Neural progenitor cell (in vitro differentiated cells): ENCODE measurements at regions not wholly inside any gene's neighbourhood (a gene's known extent, or its start where the extent isn't known, plus 50 kb on each side); places are given as distances from the start of the nearest gene placed in this dataset.

Source experiments
- DNase-seq: peaks from one replicate; pipeline ENCODE4 v3.0.0-alpha.2; 2016; ENCODE audit warnings: low spot score
- H2AFZ ChIP-seq: fragments of 200-600 bp; sonication (generic); replicated peaks from 2 replicates; pipeline ENCODE4 v1.6.1; 2016; ENCODE audit warnings: antibody characterized with exemption
- H3F3A ChIP-seq: fragments of 200-600 bp; sonication (generic); 2 replicates; pipeline ENCODE4 v1.6.1; 2016; ENCODE audit warnings: antibody characterized with exemption, low read depth
- H3K27ac ChIP-seq: fragments of 200-600 bp; sonication (generic); 2 replicates; pipeline ENCODE4 v1.5.1; 2016; ENCODE audit warnings: mild to moderate bottlenecking
- H3K27me3 ChIP-seq: fragments of 200-600 bp; sonication (generic); 2 replicates; pipeline ENCODE4 v1.6.1; 2016; ENCODE audit warnings: mild to moderate bottlenecking, moderate library complexity
- H3K36me3 ChIP-seq: fragments of 200-600 bp; sonication (generic); 2 replicates; pipeline ENCODE4 v1.5.1; 2016
- H3K4me1 ChIP-seq: fragments of 200-600 bp; sonication (generic); 2 replicates; pipeline ENCODE4 v1.6.1; 2016; ENCODE audit warnings: mixed run types
- H3K4me2 ChIP-seq: fragments of 200-600 bp; sonication (generic); 2 replicates; pipeline ENCODE4 v1.6.1; 2016
- H3K4me3 ChIP-seq: fragments of 200-600 bp; sonication (generic); 2 replicates; pipeline ENCODE4 v1.5.1; 2016
- H3K79me2 ChIP-seq: fragments of 200-600 bp; sonication (generic); 2 replicates; pipeline ENCODE4 v1.6.1; 2016; ENCODE audit warnings: low read depth
- H3K9ac ChIP-seq: fragments of 200-600 bp; sonication (generic); 2 replicates; pipeline ENCODE4 v1.6.1; 2016
- H3K9me3 ChIP-seq: fragments of 200-600 bp; sonication (generic); 2 replicates; pipeline ENCODE4 v1.5.1; 2016; ENCODE audit warnings: low read depth
- H4K20me1 ChIP-seq: fragments of 200-600 bp; sonication (generic); 2 replicates; pipeline ENCODE4 v1.6.1; 2016; ENCODE audit warnings: low read depth
- H3K27ac Mint-ChIP-seq: 3 replicates; pipeline ENCODE4 v1.8.0; 2021; ENCODE audit warnings: mixed read lengths
- H3K27me3 Mint-ChIP-seq: 2 replicates; pipeline ENCODE4 v1.8.0; 2022; ENCODE audit warnings: low read depth, mild to moderate bottlenecking, inconsistent platforms, moderate library complexity, mixed read lengths; ENCODE audit not compliant: insufficient read depth
- H3K36me3 Mint-ChIP-seq: 3 replicates; pipeline ENCODE4 v1.8.0; 2021; ENCODE audit warnings: mixed read lengths
- H3K4me1 Mint-ChIP-seq: 3 replicates; pipeline ENCODE4 v1.8.0; 2021; ENCODE audit warnings: mixed read lengths
- H3K4me3 Mint-ChIP-seq: 3 replicates; pipeline ENCODE4 v1.8.0; 2021; ENCODE audit warnings: mild to moderate bottlenecking, moderate library complexity, mixed read lengths
- H3K9me3 Mint-ChIP-seq: 3 replicates; pipeline ENCODE4 v1.8.0; 2020; ENCODE audit warnings: mixed read lengths
- EZH2 ChIP-seq: fragments of 200-600 bp; sonication (generic); IDR thresholded peaks from 2 replicates; pipeline ENCODE4 v1.6.1; 2017; ENCODE audit warnings: antibody characterized with exemption, mild to moderate bottlenecking, moderate library complexity
- EZH2phosphoT487 ChIP-seq: fragments of 200-600 bp; sonication (generic); IDR thresholded peaks from 2 replicates; pipeline ENCODE4 v1.6.1; 2017; ENCODE audit warnings: antibody characterized with exemption
- TF ChIP-seq, protein P1 (sequence below): fragments of 200-600 bp; sonication (generic); IDR thresholded peaks from 2 replicates; pipeline ENCODE4 v1.5.1; 2017; ENCODE audit warnings: antibody characterized with exemption, mild to moderate bottlenecking

GRCh38 chr2:199163613-199164458 lies 293.9 kb downstream of the SATB2 start:
- Mint-ChIP-seq H3K27me3 (no peaks in the 10 kb centered on the region), H3K36me3 (no peaks in the 10 kb centered on the region), H3K9me3 (peaks cover under 1% of the 10 kb centered on the region), H3K27ac (no peak overlapping the region), H3K4me3 (no peak overlapping the region), H3K4me1 (peaks cover 5% of the 10 kb centered on the region)
- Histone ChIP-seq H3K27ac (no peak overlapping the region), H3K4me1 (peaks cover 9% of the 10 kb centered on the region), H3K36me3 (no peaks in the 10 kb centered on the region), H3K4me2 (no peak overlapping the region), H3K4me3 (no peak overlapping the region), H3K79me2 (no peaks in the 10 kb centered on the region), H2AFZ (peak overlapping the region; percentile 56), H3K9me3 (no peaks in the 10 kb centered on the region), H3K9ac (no peak overlapping the region), H3K27me3 (no peaks in the 10 kb centered on the region), H4K20me1 (no peaks in the 10 kb centered on the region), H3F3A (no peaks in the 10 kb centered on the region)
- no peak for DNase-seq
- TF ChIP-seq, protein P1, sequence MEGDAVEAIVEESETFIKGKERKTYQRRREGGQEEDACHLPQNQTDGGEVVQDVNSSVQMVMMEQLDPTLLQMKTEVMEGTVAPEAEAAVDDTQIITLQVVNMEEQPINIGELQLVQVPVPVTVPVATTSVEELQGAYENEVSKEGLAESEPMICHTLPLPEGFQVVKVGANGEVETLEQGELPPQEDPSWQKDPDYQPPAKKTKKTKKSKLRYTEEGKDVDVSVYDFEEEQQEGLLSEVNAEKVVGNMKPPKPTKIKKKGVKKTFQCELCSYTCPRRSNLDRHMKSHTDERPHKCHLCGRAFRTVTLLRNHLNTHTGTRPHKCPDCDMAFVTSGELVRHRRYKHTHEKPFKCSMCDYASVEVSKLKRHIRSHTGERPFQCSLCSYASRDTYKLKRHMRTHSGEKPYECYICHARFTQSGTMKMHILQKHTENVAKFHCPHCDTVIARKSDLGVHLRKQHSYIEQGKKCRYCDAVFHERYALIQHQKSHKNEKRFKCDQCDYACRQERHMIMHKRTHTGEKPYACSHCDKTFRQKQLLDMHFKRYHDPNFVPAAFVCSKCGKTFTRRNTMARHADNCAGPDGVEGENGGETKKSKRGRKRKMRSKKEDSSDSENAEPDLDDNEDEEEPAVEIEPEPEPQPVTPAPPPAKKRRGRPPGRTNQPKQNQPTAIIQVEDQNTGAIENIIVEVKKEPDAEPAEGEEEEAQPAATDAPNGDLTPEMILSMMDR: no peak
- TF ChIP-seq EZH2: no peak
- no peak for TF ChIP-seq EZH2phosphoT487

DNA sequence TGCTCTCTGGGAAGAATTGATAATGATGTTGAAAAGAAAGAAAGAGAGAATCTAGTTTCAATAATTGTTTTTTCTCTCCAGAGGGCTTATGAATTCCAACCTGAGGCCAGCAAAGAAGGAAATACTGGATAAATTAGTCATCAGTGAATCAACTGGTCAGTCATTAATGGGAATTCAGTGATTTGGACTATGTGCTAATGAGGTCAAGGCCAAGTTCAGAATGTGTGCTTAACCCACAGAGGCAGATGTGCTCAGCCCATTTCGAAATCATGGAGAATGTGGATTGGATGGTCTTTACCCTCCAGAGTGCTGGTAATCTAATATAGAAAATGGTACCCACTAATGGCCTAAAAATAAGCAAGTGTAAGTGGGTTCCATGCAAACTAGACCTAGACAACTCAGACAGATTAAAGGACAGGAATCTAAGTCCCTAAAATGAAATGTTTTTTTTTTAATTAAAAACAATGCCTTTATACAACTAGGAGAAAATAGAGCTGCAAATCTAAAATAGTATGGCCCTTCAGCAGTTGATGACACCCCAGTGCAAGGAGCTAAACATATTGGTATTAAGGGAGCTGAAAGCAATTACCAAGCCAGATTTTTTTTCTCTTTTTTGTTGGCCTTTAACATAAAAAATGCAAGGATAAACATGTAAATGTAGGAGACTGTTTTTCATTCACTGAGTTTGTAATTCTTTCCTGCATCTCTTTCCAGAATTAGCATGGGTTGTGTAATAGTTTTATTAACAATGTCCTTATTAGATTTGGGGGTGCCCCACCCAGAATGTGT lies 296.9 kb downstream of the SATB2 start:
- no peaks in the 10 kb centered on the region for H3K27me3 ChIP-seq
- Mint-ChIP-seq H3K27ac (no peak overlapping the region), H3K4me3 (no peak overlapping the region), H3K9me3 (peaks cover 11% of the 10 kb centered on the region), H3K27me3 (no peaks in the 10 kb centered on the region), H3K36me3 (no peaks in the 10 kb centered on the region), H3K4me1 (peaks cover 5% of the 10 kb centered on the region)
- no peak overlapping the region for H3K27ac ChIP-seq
- H3K4me3 ChIP-seq: no peak overlapping the region
- TF ChIP-seq, protein P1: no peak
- no peak for TF ChIP-seq EZH2phosphoT487
- no peak for TF ChIP-seq EZH2
- no peak overlapping the region for H3K9ac ChIP-seq
- DNase-seq: no peak
- H3K4me1 ChIP-seq: peaks cover 9% of the 10 kb centered on the region
- H3K9me3 ChIP-seq: no peaks in the 10 kb centered on the region
- no peaks in the 10 kb centered on the region for H4K20me1 ChIP-seq
- H2AFZ ChIP-seq: no peak overlapping the region
- H3F3A ChIP-seq: no peaks in the 10 kb centered on the region
- H3K36me3 ChIP-seq: no peaks in the 10 kb centered on the region
- H3K4me2 ChIP-seq: no peak overlapping the region
- no peaks in the 10 kb centered on the region for H3K79me2 ChIP-seq

GRCh38 chr2:199160081-199160480 lies 297.7 kb downstream of the SATB2 start:
- H2AFZ ChIP-seq: no peak overlapping the region
- Mint-ChIP-seq H3K4me3 (no peak overlapping the region), H3K4me1 (peaks cover 5% of the 10 kb centered on the region), H3K36me3 (no peaks in the 10 kb centered on the region), H3K27me3 (peaks cover 2% of the 10 kb centered on the region), H3K9me3 (peaks cover 15% of the 10 kb centered on the region), H3K27ac (no peak overlapping the region)
- H3K9ac ChIP-seq: no peak overlapping the region
- no peaks in the 10 kb centered on the region for H3K79me2 ChIP-seq
- no peak overlapping the region for H3K4me3 ChIP-seq
- no peaks in the 10 kb centered on the region for H3F3A ChIP-seq
- DNase-seq: no peak
- no peak overlapping the region for H3K27ac ChIP-seq
- H4K20me1 ChIP-seq: no peaks in the 10 kb centered on the region
- H3K36me3 ChIP-seq: no peaks in the 10 kb centered on the region
- no peak for TF ChIP-seq EZH2
- TF ChIP-seq, protein P1: no peak
- no peak for TF ChIP-seq EZH2phosphoT487
- no peaks in the 10 kb centered on the region for H3K27me3 ChIP-seq
- no peak overlapping the region for H3K4me2 ChIP-seq
- no peaks in the 10 kb centered on the region for H3K9me3 ChIP-seq
- peaks cover 9% of the 10 kb centered on the region for H3K4me1 ChIP-seq
